ENCODE measurements at regions not wholly inside any gene's neighbourhood (a gene's known extent, or its start where the extent isn't known, plus 50 kb on each side); places are given as distances from the start of the nearest gene placed in this dataset.

DNA sequence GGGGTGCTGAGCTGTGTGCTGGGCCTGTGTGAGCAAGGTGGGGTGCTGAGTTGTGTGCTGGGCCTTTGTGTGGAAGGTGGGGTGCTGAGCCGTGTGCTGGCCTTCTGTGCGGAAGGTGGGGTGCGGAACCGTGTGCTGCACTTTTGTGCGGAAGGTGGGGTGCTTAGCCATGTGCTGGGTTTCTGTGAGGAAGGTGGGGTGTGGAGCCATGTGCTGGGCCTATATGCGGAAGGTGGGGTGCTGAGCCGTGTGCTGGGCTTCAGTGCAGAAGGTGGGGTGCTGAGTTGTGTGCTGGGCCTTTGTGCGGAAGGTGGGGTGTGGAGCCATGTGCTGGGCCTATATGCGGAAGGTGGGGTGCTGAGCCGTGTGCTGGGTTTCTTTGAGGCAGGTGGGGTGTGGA lies 555.4 kb upstream of the EEF2KMT start:
- Histone ChIP-seq H3K36me3 (no peaks in the 10 kb centered on the region), H3K4me3 (no peak overlapping the region), H3K4me1 (no peaks in the 10 kb centered on the region), H3K27me3 (no peaks in the 10 kb centered on the region), H3K9ac (ENCODE audit: low read depth in 2 of 2, low read length in 2 of 2) (no peak overlapping the region), H3K9me3 (no peaks in the 10 kb centered on the region), H3K27ac (no peak overlapping the region)
- TF ChIP-seq, protein P1, sequence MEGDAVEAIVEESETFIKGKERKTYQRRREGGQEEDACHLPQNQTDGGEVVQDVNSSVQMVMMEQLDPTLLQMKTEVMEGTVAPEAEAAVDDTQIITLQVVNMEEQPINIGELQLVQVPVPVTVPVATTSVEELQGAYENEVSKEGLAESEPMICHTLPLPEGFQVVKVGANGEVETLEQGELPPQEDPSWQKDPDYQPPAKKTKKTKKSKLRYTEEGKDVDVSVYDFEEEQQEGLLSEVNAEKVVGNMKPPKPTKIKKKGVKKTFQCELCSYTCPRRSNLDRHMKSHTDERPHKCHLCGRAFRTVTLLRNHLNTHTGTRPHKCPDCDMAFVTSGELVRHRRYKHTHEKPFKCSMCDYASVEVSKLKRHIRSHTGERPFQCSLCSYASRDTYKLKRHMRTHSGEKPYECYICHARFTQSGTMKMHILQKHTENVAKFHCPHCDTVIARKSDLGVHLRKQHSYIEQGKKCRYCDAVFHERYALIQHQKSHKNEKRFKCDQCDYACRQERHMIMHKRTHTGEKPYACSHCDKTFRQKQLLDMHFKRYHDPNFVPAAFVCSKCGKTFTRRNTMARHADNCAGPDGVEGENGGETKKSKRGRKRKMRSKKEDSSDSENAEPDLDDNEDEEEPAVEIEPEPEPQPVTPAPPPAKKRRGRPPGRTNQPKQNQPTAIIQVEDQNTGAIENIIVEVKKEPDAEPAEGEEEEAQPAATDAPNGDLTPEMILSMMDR (IDR thresholded peaks at IDR 0.05), result no peak
- DNase-seq, result no peak
- intact Hi-C loops (cut with DNase I), result no loop called here

DNA sequence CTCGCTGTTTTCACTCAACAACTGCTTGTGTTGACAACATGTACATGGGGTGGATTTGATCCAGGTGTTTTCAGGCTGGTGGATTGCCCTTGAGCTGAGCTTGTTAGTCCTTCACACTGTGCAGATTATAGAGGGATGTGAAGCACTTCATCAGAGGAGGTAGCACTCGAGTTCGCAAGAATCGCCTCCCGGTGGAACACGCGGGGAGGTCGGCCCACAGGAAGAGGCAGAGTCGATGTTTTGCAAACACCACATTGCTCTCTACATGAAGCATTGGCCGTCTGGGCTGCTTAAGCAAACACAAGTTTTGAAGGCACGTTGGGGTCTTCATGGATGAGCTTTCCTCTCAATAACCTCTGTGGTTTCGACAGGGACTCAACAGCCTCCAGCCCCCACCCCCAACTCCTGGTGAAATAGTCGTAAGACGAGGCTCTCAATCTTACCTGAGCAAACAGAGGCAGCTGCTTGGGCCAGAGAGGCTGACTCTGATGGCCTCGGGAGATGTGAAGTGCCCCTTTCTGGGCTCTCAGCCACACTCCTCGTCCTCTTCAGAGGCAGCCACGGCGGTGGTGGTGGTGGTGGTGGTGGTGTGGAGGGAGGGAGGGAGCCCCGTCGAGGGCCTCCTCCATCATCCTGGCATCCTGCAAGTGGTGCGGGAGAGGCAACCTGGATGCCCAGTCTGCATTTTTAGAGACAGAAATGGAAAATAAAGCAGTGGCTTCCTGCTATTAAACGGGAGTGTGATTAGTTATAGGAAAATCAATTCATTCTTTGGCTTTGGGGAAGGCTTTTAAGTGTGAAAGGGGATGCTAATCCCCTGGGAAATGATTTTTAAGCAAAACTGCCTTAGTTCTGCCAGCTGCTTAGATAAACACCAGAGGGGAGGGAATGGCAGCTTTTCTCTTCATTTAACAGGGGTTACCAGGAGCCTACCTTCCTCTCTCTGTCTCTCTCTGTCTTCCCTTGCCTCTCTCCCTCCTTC lies 552.5 kb upstream of the EEF2KMT start:
- no peak for DNase-seq
- intact Hi-C loops (cut with DNase I), result no loop called here
- Histone ChIP-seq H3K36me3 (no peaks in the 10 kb centered on the region), H3K9ac (ENCODE audit: low read depth in 2 of 2, low read length in 2 of 2) (no peak overlapping the region), H3K9me3 (no peaks in the 10 kb centered on the region), H3K4me3 (no peak overlapping the region), H3K27ac (no peak overlapping the region), H3K27me3 (no peaks in the 10 kb centered on the region), H3K4me1 (no peaks in the 10 kb centered on the region)
- TF ChIP-seq, protein P1 (IDR thresholded peaks at IDR 0.05), result no peak

DNA sequence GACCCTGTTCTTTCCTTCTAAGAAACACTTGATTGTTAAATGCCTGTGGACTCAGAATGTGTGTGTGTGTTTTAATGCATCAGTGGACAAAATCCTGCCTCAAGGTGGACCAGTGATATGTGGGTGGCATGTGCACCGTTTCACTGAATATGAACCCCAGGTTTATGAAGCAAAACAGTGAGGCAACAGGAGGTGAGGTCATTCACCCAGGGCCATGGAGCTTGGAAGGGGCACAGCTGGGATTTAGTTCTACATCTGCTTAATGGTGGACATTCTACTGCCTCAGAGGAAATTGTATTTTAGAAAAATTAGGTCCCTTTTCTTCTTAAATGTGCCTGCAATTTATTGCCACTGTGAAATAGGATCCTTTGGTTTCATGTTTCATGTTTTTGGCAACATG lies 549.5 kb upstream of the EEF2KMT start:
- H3K4me3 ChIP-seq, result no peak overlapping the region
- TF ChIP-seq, protein P1 (IDR thresholded peaks at IDR 0.05), result no peak
- H3K27me3 ChIP-seq, result no peaks in the 10 kb centered on the region
- no peaks in the 10 kb centered on the region for H3K4me1 ChIP-seq
- H3K9ac ChIP-seq (ENCODE audit: low read depth in 2 of 2, low read length in 2 of 2), result no peak overlapping the region
- H3K27ac ChIP-seq, result no peak overlapping the region
- no peaks in the 10 kb centered on the region for H3K36me3 ChIP-seq
- intact Hi-C loops (cut with DNase I), result no loop called here
- no peak for DNase-seq
- H3K9me3 ChIP-seq, result no peaks in the 10 kb centered on the region

DNA sequence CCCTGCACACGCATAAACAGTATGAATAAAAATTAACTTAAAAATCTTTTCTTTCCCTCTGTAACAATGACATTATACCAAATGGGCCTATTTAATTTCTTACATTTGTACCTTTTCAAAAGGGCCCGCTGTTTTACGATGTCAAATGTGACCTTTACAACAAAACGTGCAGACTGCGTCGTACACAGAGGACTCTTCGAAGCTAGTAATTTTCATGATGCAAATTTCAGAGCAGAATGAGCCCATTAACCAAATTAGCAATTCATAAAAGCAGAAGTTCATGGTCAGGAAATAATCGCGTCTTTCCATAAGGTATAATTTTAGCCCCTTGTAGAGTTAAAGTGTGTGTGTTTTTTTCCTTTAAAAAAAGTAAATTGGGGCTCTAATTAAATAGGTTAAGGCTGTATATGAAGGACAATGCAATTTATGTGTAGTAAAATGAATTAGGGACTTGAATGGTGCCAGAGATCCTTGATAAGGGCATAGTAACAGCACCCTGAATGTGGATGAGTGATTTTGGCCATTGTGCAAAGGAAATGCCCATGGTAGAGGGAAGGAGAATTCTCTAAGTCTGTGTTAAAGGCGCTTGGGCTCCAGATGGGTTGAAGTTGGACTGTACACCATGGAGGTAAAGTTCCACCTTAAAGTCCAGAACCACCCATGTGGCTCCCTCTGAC lies 546.4 kb upstream of the EEF2KMT start:
- H3K36me3 ChIP-seq, result no peaks in the 10 kb centered on the region
- no peaks in the 10 kb centered on the region for H3K9me3 ChIP-seq
- intact Hi-C loops (cut with DNase I), result no loop called here
- H3K4me1 ChIP-seq, result no peaks in the 10 kb centered on the region
- TF ChIP-seq, protein P1 (IDR thresholded peaks at IDR 0.05), result no peak
- no peak overlapping the region for H3K4me3 ChIP-seq
- H3K27me3 ChIP-seq, result no peaks in the 10 kb centered on the region
- no peak overlapping the region for H3K9ac ChIP-seq (ENCODE audit: low read depth in 2 of 2, low read length in 2 of 2)
- no peak overlapping the region for H3K27ac ChIP-seq
- no peak for DNase-seq

DNA sequence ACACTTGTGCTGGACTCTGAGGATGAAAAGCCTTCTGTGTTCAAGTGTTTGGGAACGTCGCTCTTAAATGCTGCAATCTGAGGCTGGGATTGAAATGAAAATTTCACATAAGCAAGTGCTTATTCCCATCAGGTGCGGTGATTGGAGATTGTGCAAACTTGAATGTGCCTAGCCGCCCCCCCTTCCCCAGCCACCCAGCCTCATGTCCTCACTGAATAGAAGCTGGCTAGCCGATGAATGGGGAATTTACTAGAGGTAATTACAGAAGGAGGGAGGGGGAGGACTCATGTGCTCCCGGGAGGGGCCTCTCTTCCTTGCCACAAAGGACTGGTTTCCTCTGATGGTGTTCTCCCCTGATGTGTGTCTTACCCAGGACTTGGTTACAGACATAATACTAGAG lies 544.8 kb upstream of the EEF2KMT start:
- no peaks in the 10 kb centered on the region for H3K27me3 ChIP-seq
- H3K36me3 ChIP-seq, result no peaks in the 10 kb centered on the region
- H3K9me3 ChIP-seq, result no peaks in the 10 kb centered on the region
- no peak overlapping the region for H3K27ac ChIP-seq
- no peak overlapping the region for H3K9ac ChIP-seq (ENCODE audit: low read depth in 2 of 2, low read length in 2 of 2)
- DNase-seq, result no peak
- TF ChIP-seq, protein P1 (IDR thresholded peaks at IDR 0.05), result no peak
- intact Hi-C loops (cut with DNase I), result no loop called here
- no peaks in the 10 kb centered on the region for H3K4me1 ChIP-seq
- H3K4me3 ChIP-seq, result no peak overlapping the region

Data from colonic mucosa (tissue), 4 donors.